Coronary artery (tissue), 2 donors: ENCODE measurements at regions not wholly inside any gene's neighbourhood (a gene's known extent, or its start where the extent isn't known, plus 50 kb on each side); places are given as distances from the start of the nearest gene placed in this dataset.

Source experiments
- DNase-seq: peaks from one replicate; pipeline ENCODE4 v3.0.0-alpha.2; 2017; ENCODE audit warnings: low spot score
- H3K27ac ChIP-seq, 2 donors: fragments of 200-600 bp; sonication (generic); one replicate each; pipeline ENCODE4 v1.5.1; 2016 to 2019
- H3K4me3 ChIP-seq: fragments of 200-600 bp; sonication (generic); 2 replicates; pipeline ENCODE4 v1.5.1; 2016; ENCODE audit warnings: mild to moderate bottlenecking, moderate library complexity
- CTCF ChIP-seq: fragments of 200-600 bp; sonication (generic); IDR thresholded peaks from one replicate; pipeline ENCODE4 v1.5.1; 2019; ENCODE audit warnings: antibody characterized with exemption

- Histone ChIP-seq H3K27ac (no peak overlapping the region), H3K4me3 (no peak overlapping the region)
- no peak for TF ChIP-seq CTCF
- no peak for DNase-seq
These were observed 62.8 kb upstream of the ZBTB40 start for GRCh38 chr1:22388671-22389450.

GRCh38 chr1:22393587-22393986, 58.1 kb upstream of the ZBTB40 start:
- TF ChIP-seq CTCF: no peak
- DNase-seq: no peak
- H3K27ac ChIP-seq: no peak overlapping the region
- H3K4me3 ChIP-seq: no peak overlapping the region

GRCh38 chr1:22398656-22399420, 52.8 kb upstream of the ZBTB40 start:
- Histone ChIP-seq H3K4me3 (no peak overlapping the region), H3K27ac (no peak overlapping the region)
- no peak for DNase-seq
- no peak for TF ChIP-seq CTCF

GRCh38 chr1:22399421-22400091, 52.1 kb upstream of the ZBTB40 start:
- no peak for TF ChIP-seq CTCF
- Histone ChIP-seq H3K4me3 (no peak overlapping the region), H3K27ac (no peak overlapping the region)
- no peak for DNase-seq
